Brain microvascular endothelial cell (primary cell): ENCODE measurements at regions not wholly inside any gene's neighbourhood (a gene's known extent, or its start where the extent isn't known, plus 50 kb on each side); places are given as distances from the start of the nearest gene placed in this dataset.

ENCODE experiments used
- DNase-seq: peaks from one replicate; pipeline ENCODE4 v3.0.0-alpha.2; 2020
- H3K27ac ChIP-seq: fragments of 250-450 bp; sonication (Bioruptor Pico); 2 replicates; pipeline ENCODE4 v1.5.1; 2020; ENCODE audit warnings: mild to moderate bottlenecking, moderate library complexity
- H3K27me3 ChIP-seq: fragments of 250-450 bp; sonication (Bioruptor Pico); replicated peaks from 2 replicates; pipeline ENCODE4 v1.5.1; 2020; ENCODE audit warnings: mild to moderate bottlenecking
- H3K36me3 ChIP-seq: fragments of 250-450 bp; sonication (Bioruptor Pico); replicated peaks from 2 replicates; pipeline ENCODE4 v1.5.1; 2020; ENCODE audit warnings: mild to moderate bottlenecking
- H3K4me3 ChIP-seq: 2 replicates; pipeline ENCODE4 v1.5.1; 2011; ENCODE audit warnings: low read depth, mild to moderate bottlenecking, control low read depth, low read length, moderate library complexity
- in situ Hi-C: cut with HindIII; loops from 2 replicates; pipeline ENCODE4 v1.10.0; 2017; ENCODE audit warnings: low sequenced_read_pairs, low pct_ligation_motif_present
- TF ChIP-seq, protein P1 (sequence below): IDR thresholded peaks from 2 replicates; pipeline ENCODE4 v1.5.1; 2011; ENCODE audit warnings: low read depth, mild to moderate bottlenecking, moderate library complexity, low read length, control low read depth, inconsistent platforms; ENCODE audit errors: missing control alignments

DNA sequence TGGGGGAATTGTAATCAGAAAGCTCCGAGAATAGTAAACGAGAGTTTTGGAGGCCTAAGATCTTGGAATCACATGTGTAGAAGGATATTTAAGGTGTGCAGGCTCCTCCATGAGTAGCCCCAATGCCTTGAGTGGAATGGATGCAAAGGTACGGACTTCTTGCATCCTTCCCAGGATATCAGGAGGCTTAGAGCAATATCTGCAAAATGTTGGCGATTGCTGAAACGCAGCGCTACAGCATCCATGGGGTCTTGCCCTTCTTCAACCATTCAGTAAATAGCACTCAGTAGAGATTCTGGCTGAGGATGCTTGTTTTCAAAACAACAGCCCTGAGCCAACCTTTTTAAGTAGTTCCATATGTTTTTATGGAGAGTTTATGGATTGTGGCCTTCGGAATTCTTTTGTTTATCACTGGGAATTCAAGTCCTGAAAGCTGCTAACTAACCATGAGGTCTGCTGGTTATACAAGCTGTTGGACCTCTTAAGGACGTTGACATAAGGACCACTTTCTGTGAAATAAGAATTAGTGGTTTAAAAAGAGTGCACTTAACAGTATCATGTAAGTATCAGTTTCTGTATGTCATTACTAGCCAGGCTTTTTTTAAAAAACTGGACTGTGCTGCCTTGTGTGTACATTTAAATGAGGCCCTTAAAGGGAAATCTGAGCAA is 228.8 kb upstream of the PGRMC2 start:
- TF ChIP-seq, protein P1, sequence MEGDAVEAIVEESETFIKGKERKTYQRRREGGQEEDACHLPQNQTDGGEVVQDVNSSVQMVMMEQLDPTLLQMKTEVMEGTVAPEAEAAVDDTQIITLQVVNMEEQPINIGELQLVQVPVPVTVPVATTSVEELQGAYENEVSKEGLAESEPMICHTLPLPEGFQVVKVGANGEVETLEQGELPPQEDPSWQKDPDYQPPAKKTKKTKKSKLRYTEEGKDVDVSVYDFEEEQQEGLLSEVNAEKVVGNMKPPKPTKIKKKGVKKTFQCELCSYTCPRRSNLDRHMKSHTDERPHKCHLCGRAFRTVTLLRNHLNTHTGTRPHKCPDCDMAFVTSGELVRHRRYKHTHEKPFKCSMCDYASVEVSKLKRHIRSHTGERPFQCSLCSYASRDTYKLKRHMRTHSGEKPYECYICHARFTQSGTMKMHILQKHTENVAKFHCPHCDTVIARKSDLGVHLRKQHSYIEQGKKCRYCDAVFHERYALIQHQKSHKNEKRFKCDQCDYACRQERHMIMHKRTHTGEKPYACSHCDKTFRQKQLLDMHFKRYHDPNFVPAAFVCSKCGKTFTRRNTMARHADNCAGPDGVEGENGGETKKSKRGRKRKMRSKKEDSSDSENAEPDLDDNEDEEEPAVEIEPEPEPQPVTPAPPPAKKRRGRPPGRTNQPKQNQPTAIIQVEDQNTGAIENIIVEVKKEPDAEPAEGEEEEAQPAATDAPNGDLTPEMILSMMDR = no peak
- no peaks in the 10 kb centered on the region for H3K27me3 ChIP-seq
- no peaks in the 10 kb centered on the region for H3K36me3 ChIP-seq
- in situ Hi-C loops = no loop called here
- H3K27ac ChIP-seq = no peak overlapping the region
- DNase-seq = no peak
- H3K4me3 ChIP-seq = no peak overlapping the region

DNA sequence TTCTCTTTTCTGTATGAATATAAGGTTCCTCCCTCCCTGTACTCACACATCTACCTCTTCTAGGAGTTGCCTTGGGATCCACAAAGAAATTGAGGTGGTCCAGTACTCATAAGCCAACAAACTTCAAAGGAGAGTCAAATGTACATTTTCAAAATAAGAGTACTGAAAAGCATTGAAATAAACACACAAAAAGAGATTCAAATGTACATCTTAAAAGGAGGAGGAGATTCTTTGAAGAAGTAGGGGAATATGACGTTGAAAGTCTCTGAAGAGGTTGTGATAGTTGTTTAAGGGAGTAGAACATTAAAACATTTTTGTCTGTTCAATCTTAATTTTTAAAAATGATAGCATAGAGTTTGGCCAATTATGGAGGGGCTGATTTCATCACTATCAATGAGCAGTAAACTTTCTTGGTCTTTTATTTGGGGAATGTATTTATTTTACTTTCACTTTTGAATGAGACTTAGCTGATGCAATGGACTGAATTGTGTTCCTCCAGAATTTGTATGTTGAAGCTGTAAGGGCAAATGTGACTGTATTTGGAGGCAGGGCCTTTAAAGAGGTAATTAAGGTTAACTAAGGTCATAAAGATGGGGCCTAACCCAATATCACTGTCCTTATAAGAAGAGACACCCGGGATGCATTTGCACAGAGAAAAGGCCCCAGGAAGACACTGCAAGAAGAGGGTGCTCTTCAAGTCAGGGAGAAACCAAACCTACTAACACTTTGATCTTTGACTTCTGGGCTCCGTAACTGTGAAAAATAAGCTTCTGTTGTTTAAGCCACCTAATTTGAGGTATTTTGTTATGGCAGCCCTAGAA is 226.3 kb upstream of the PGRMC2 start:
- no peak for DNase-seq
- no peaks in the 10 kb centered on the region for H3K27me3 ChIP-seq
- no peak overlapping the region for H3K4me3 ChIP-seq
- no peaks in the 10 kb centered on the region for H3K36me3 ChIP-seq
- no peak overlapping the region for H3K27ac ChIP-seq
- TF ChIP-seq, protein P1 = no peak
- in situ Hi-C loops = no loop called here

DNA sequence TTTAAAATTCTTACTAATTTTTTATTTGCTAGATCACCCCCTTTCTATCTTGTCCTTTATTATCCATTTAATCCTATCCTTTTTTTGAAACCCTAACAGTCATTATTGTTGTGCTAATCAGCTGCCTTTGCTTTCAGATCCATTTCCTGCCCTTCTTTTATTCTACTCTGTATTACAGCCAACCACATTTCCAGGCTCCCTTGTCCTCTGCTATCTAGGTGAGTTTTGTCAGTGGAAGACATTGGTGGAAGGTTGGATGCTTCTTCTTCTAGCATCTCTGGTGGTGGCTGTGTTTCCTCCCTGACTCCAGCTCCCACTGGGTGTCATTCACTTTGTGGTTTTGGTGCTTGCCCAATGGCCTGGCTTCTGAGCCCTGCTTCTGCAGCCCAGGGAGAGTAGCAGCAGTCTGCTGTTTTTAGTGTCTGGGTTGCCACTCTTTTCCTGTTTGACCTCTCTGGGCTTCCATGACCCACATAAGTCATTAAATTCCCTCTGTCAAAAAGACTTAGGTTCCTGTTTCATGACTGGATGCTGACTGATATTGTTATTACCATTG is 225.2 kb upstream of the PGRMC2 start:
- in situ Hi-C loops = no loop called here
- H3K36me3 ChIP-seq = no peaks in the 10 kb centered on the region
- DNase-seq = no peak
- H3K4me3 ChIP-seq = no peak overlapping the region
- no peak overlapping the region for H3K27ac ChIP-seq
- TF ChIP-seq, protein P1 = no peak
- no peaks in the 10 kb centered on the region for H3K27me3 ChIP-seq

DNA sequence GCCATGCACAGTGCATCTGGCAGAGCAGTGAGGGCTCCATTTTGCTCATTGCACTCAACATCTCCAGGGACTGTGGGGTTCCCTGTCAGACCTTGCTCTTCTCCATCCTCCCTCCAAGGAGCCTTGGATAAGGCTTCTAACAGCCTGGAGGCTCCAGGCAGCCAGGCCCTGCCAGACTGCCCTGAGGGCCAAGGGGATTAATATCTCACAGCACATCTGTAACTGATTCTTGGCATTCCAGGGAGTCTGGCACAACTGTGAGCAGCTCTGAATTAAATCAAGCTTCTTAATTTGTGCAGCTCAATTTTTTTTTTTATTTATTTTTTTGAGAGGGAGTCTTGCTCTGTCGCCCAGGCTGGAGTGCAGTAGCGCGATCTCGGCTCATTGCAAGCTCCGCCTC is 224.5 kb upstream of the PGRMC2 start:
- in situ Hi-C loops = no loop called here
- H3K4me3 ChIP-seq = no peak overlapping the region
- no peak for DNase-seq
- TF ChIP-seq, protein P1 = no peak
- no peak overlapping the region for H3K27ac ChIP-seq
- no peaks in the 10 kb centered on the region for H3K36me3 ChIP-seq
- no peaks in the 10 kb centered on the region for H3K27me3 ChIP-seq

DNA sequence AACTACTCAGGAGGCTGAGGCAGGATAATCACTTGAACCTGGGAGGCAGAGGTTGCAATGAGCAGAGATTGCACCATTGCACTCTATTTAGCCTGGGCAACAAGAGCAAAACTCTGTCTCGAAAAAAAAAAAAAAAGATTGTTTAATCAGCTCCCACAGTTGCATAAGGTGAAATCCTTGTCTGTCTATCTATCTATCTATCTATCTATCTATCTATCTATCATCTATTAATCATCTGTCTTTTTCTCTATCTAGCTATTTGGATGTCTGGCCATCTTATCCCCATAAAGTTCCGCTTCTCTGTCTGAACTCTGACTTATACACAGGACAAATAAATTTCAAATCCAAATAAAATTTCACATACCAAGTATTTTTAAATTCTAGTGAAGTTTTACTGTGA is 223.2 kb upstream of the PGRMC2 start:
- H3K4me3 ChIP-seq = no peak overlapping the region
- H3K36me3 ChIP-seq = no peaks in the 10 kb centered on the region
- DNase-seq = no peak
- in situ Hi-C loops = no loop called here
- no peak overlapping the region for H3K27ac ChIP-seq
- TF ChIP-seq, protein P1 = no peak
- H3K27me3 ChIP-seq = no peaks in the 10 kb centered on the region
